Right lobe of liver (tissue), 4 donors: ENCODE measurements at regions not wholly inside any gene's neighbourhood (a gene's known extent, or its start where the extent isn't known, plus 50 kb on each side); places are given as distances from the start of the nearest gene placed in this dataset.

Experiments
- CTCF ChIP-seq, 4 donors: fragments of 200-600 bp in 3 of 4; fragments of 450-650 bp in 1 of 4; IDR thresholded peaks; one replicate each; pipeline versions ENCODE4 v1.5.1 to v1.8.0; 2016 to 2022; ENCODE audit warnings: antibody characterized with exemption in 4 of 4, mild to moderate bottlenecking in 2 of 4
- POLR2A ChIP-seq: fragments of 450-650 bp; IDR thresholded peaks from one replicate; pipeline ENCODE4 v1.6.1; 2017; ENCODE audit warnings: antibody characterized with exemption, mild to moderate bottlenecking
- donor health status: DM: no; HTN: no; CAD: no.
- donor health status: DM: no; HTN: no; CAD: no.
- donor health status: DM: no; HTN: yes; CAD: no.

DNA sequence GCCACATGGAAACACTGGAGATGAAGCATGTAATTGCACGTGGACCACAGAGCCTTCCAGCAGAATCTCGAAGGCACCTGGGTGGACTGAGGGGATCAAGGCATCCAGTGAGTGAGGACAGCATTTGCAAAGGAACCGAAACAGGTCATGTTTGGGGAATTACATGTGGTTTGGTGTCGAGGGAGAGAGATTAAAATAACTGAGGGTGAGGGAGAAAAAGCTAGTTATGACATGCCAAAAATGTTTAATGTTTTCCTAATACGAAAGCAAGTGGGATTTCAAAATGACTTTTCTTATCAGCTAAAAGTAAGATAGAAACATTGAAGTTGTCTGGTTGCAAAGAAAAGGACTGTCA, 157.1 kb downstream of the BLID start:
- no peak for TF ChIP-seq POLR2A
- no peak for TF ChIP-seq CTCF (IDR thresholded peaks at IDR 0.05)
